Kidney (tissue), 13 donors: ENCODE measurements at regions not wholly inside any gene's neighbourhood (a gene's known extent, or its start where the extent isn't known, plus 50 kb on each side); places are given as distances from the start of the nearest gene placed in this dataset.

Experiments
- DNase-seq, 5 donors: peaks; one replicate each; pipeline ENCODE4 v3.0.0-alpha.2; 2013 to 2020
- FAIRE-seq: peaks from 2 replicates; lab custom pipeline; 2012; peaks lifted over from hg19 to GRCh38; lab: Jason Lieb, UNC
- H3K27ac ChIP-seq, 2 donors: one replicate each; pipeline ENCODE4 v1.7.0; 2013; ENCODE audit warnings: low read depth in 2 of 2, low read length in 2 of 2, inconsistent platforms in 1 of 2
- H3K27me3 ChIP-seq: one replicate; pipeline ENCODE4 v1.7.1; 2013; ENCODE audit warnings: low read length, inconsistent platforms; ENCODE audit not compliant: control insufficient read depth, insufficient read depth
- H3K36me3 ChIP-seq, 3 donors: one replicate each; pipeline versions ENCODE4 v1.7.0 to v1.7.1; 2013; ENCODE audit warnings: low read length in 3 of 3, control low read depth in 1 of 3, inconsistent platforms in 1 of 3; ENCODE audit not compliant: insufficient read depth in 3 of 3, control insufficient read depth in 2 of 3
- H3K4me1 ChIP-seq, 3 donors: one replicate each; pipeline versions ENCODE4 v1.7.0 to v1.7.1; 2013; ENCODE audit warnings: low read length in 3 of 3, inconsistent platforms in 1 of 3, low read depth in 1 of 3; ENCODE audit not compliant: control insufficient read depth in 2 of 3, insufficient read depth in 2 of 3
- H3K4me3 ChIP-seq, 3 donors: one replicate each; pipeline versions ENCODE4 v1.7.0 to v1.8.1; 2013; ENCODE audit warnings: low read length in 3 of 3, control low read depth in 1 of 3, inconsistent platforms in 1 of 3
- H3K9ac ChIP-seq, 3 donors: one replicate each; pipeline versions ENCODE4 v1.7.0 to v1.7.1; 2013; ENCODE audit warnings: low read length in 3 of 3, control low read depth in 1 of 3, inconsistent platforms in 1 of 3
- H3K9me3 ChIP-seq, 3 donors: one replicate each; pipeline versions ENCODE4 v1.7.0 to v1.7.1; 2013; ENCODE audit warnings: low read length in 3 of 3, control low read depth in 1 of 3, inconsistent platforms in 1 of 3; ENCODE audit not compliant: control insufficient read depth in 2 of 3, insufficient read depth in 1 of 3
- intact Hi-C: fragments of 100-400 bp; cut with DNase I; formaldehyde crosslinking; loops from one replicate; pipeline ENCODE4 v1.11.1; 2022
- TF ChIP-seq, protein P1 (sequence below): IDR thresholded peaks from 3 replicates; pipeline ENCODE4 v1.5.1; 2012; ENCODE audit warnings: mild to moderate bottlenecking, moderate library complexity, borderline replicate concordance; ENCODE audit not compliant: insufficient read depth; ENCODE audit errors: extremely low read depth
- donor health status: control.
- donor health status: control.
- donor health status: control.
- donor health status: control.
- donor health status: control.
- donor health status: DM: yes; HTN: yes; CAD: no.
- donor health status: Normal renal cell carcinoma (clear cell type).

GRCh38 chr6:25065666-25066065 is 129.9 kb upstream of the RIPOR2 start:
- Histone ChIP-seq H3K4me3 (no peak overlapping the region), H3K9ac (no peak overlapping the region), H3K27ac (no peak overlapping the region), H3K27me3 (no peaks in the 10 kb centered on the region), H3K9me3 (no peaks in the 10 kb centered on the region), H3K36me3 (no peaks in the 10 kb centered on the region), H3K4me1 (no peaks in the 10 kb centered on the region)
- no peak for DNase-seq
- TF ChIP-seq, protein P1, sequence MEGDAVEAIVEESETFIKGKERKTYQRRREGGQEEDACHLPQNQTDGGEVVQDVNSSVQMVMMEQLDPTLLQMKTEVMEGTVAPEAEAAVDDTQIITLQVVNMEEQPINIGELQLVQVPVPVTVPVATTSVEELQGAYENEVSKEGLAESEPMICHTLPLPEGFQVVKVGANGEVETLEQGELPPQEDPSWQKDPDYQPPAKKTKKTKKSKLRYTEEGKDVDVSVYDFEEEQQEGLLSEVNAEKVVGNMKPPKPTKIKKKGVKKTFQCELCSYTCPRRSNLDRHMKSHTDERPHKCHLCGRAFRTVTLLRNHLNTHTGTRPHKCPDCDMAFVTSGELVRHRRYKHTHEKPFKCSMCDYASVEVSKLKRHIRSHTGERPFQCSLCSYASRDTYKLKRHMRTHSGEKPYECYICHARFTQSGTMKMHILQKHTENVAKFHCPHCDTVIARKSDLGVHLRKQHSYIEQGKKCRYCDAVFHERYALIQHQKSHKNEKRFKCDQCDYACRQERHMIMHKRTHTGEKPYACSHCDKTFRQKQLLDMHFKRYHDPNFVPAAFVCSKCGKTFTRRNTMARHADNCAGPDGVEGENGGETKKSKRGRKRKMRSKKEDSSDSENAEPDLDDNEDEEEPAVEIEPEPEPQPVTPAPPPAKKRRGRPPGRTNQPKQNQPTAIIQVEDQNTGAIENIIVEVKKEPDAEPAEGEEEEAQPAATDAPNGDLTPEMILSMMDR, result no peak
- no peak for FAIRE-seq
- intact Hi-C loops, result loop anchor here (10.0 kb wide), 1 partner anchor 211 kb away; no protein-coding TSS in a partner anchor

- no peaks in the 10 kb centered on the region for H3K36me3 ChIP-seq
- no peak overlapping the region for H3K4me3 ChIP-seq
- DNase-seq (no peak), FAIRE-seq (no peak)
- TF ChIP-seq, protein P1, result no peak
- H3K27me3 ChIP-seq, result no peaks in the 10 kb centered on the region
- intact Hi-C loops, result loop anchor here (10.0 kb wide), 1 partner anchor 212 kb away; no protein-coding TSS in a partner anchor
- H3K9me3 ChIP-seq, result no peaks in the 10 kb centered on the region
- H3K4me1 ChIP-seq, result no peaks in the 10 kb centered on the region
- no peak overlapping the region for H3K9ac ChIP-seq
- H3K27ac ChIP-seq, result no peak overlapping the region
These were observed 130.8 kb upstream of the RIPOR2 start for GRCh38 chr6:25066593-25066992.

GRCh38 chr6:25068866-25069265 is 133.1 kb upstream of the RIPOR2 start:
- intact Hi-C loops, result loop anchor here (10.0 kb wide), 1 partner anchor 214 kb away; no protein-coding TSS in a partner anchor
- H3K36me3 ChIP-seq, result no peaks in the 10 kb centered on the region
- H3K4me3 ChIP-seq, result no peak overlapping the region
- TF ChIP-seq, protein P1, result no peak
- H3K4me1 ChIP-seq, result no peaks in the 10 kb centered on the region
- H3K27ac ChIP-seq, result no peak overlapping the region
- H3K9ac ChIP-seq, result no peak overlapping the region
- no peaks in the 10 kb centered on the region for H3K27me3 ChIP-seq
- DNase-seq, result no peak
- FAIRE-seq, result no peak
- peaks cover 0 to 4% (median 0%) of the 10 kb centered on the region in 3 donors for H3K9me3 ChIP-seq
